Liver (tissue), 8 donors: ENCODE measurements at regions not wholly inside any gene's neighbourhood (a gene's known extent, or its start where the extent isn't known, plus 50 kb on each side); places are given as distances from the start of the nearest gene placed in this dataset.

Source experiments
- DNase-seq: peaks from one replicate; pipeline ENCODE4 v3.0.0-alpha.2; 2017; ENCODE audit warnings: low spot score
- H3K27ac ChIP-seq, 2 donors: one replicate each; pipeline ENCODE4 v1.7.0; 2013; ENCODE audit warnings: inconsistent platforms in 2 of 2, low read length in 2 of 2, control low read depth in 1 of 2, low read depth in 1 of 2, mild to moderate bottlenecking in 1 of 2
- H3K27me3 ChIP-seq, 4 donors: one replicate each; pipeline versions ENCODE4 v1.6.1 to v1.7.0; 2013; ENCODE audit warnings: low read length in 3 of 4, inconsistent platforms in 1 of 4, mild to moderate bottlenecking in 1 of 4, moderate library complexity in 1 of 4; ENCODE audit not compliant: control insufficient read depth in 4 of 4, insufficient read depth in 4 of 4
- H3K36me3 ChIP-seq, 4 donors: one replicate each; pipeline versions ENCODE4 v1.6.1 to v1.7.0; 2013; ENCODE audit warnings: low read length in 3 of 4, mild to moderate bottlenecking in 3 of 4, low read depth in 1 of 4, moderate library complexity in 1 of 4; ENCODE audit not compliant: control insufficient read depth in 4 of 4, insufficient read depth in 3 of 4
- H3K4me1 ChIP-seq, 4 donors: one replicate each; pipeline versions ENCODE4 v1.6.1 to v1.7.0; 2013; ENCODE audit warnings: low read length in 3 of 4, mild to moderate bottlenecking in 3 of 4, moderate library complexity in 1 of 4; ENCODE audit not compliant: control insufficient read depth in 4 of 4, insufficient read depth in 4 of 4
- H3K4me3 ChIP-seq, 3 donors: one replicate each; pipeline versions ENCODE4 v1.6.1 to v1.7.0; 2013; ENCODE audit warnings: low read length in 3 of 3, control low read depth in 1 of 3, low read depth in 1 of 3, mild to moderate bottlenecking in 1 of 3
- H3K9ac ChIP-seq, 2 donors: one replicate each; pipeline ENCODE4 v1.7.0; 2013; ENCODE audit warnings: low read length in 2 of 2, mild to moderate bottlenecking in 2 of 2, moderate library complexity in 2 of 2, control low read depth in 1 of 2, low read depth in 1 of 2
- H3K9me3 ChIP-seq, 4 donors: one replicate each; pipeline versions ENCODE4 v1.6.1 to v1.7.0; 2013; ENCODE audit warnings: low read length in 3 of 4; ENCODE audit not compliant: control insufficient read depth in 4 of 4
- EGR1 ChIP-seq, 2 donors: IDR thresholded peaks; 2 replicates each; pipeline ENCODE4 v1.6.1; 2016 to 2018; ENCODE audit warnings: antibody characterized with exemption in 2 of 2, low read depth in 2 of 2
- FOXA1 ChIP-seq: IDR thresholded peaks from 2 replicates; pipeline ENCODE4 v1.6.1; 2016; ENCODE audit warnings: antibody characterized with exemption
- GABPA ChIP-seq, 2 donors: IDR thresholded peaks in 1 of 2; conservative IDR thresholded peaks in 1 of 2; 2 replicates each; pipeline ENCODE4 v1.6.1; 2016; ENCODE audit warnings: antibody characterized with exemption in 2 of 2, mild to moderate bottlenecking in 1 of 2, moderate library complexity in 1 of 2
- HNF4A ChIP-seq, 2 donors: conservative IDR thresholded peaks; 2 replicates each; pipeline ENCODE4 v1.6.1; 2016; ENCODE audit warnings: antibody characterized with exemption in 2 of 2, mild to moderate bottlenecking in 2 of 2
- HNF4G ChIP-seq: IDR thresholded peaks from 2 replicates; pipeline ENCODE4 v1.6.1; 2016; ENCODE audit warnings: antibody characterized with exemption
- JUND ChIP-seq, 2 donors: IDR thresholded peaks; 2 replicates each; pipeline ENCODE4 v1.6.1; 2016; ENCODE audit warnings: antibody characterized with exemption in 2 of 2
- MAX ChIP-seq: IDR thresholded peaks from 2 replicates; pipeline ENCODE4 v1.6.1; 2016; ENCODE audit warnings: antibody characterized with exemption
- NR2F2 ChIP-seq: IDR thresholded peaks from 2 replicates; pipeline ENCODE4 v1.6.1; 2016; ENCODE audit warnings: antibody characterized with exemption
- RAD21 ChIP-seq, 2 donors: IDR thresholded peaks; 2 replicates each; pipeline ENCODE4 v1.6.1; 2016; ENCODE audit warnings: antibody characterized with exemption in 2 of 2, mild to moderate bottlenecking in 2 of 2
- REST ChIP-seq: IDR thresholded peaks from 2 replicates; pipeline ENCODE4 v1.6.1; 2016; ENCODE audit warnings: antibody characterized with exemption, mild to moderate bottlenecking
- RXRA ChIP-seq, 2 donors: IDR thresholded peaks; 2 replicates each; pipeline ENCODE4 v1.6.1; 2017 to 2018; ENCODE audit warnings: antibody characterized with exemption in 2 of 2, mild to moderate bottlenecking in 1 of 2
- TAF1 ChIP-seq: conservative IDR thresholded peaks from 2 replicates; pipeline ENCODE4 v1.6.1; 2016; ENCODE audit warnings: antibody characterized with exemption, mild to moderate bottlenecking
- YY1 ChIP-seq: IDR thresholded peaks from 2 replicates; pipeline ENCODE4 v1.6.1; 2016; ENCODE audit warnings: antibody characterized with exemption, mild to moderate bottlenecking
- WGBS: extraction: QIAGEN DNeasy Blood & Tissue Kit; methylation state at CpG from one replicate; pipeline ENCODE4 v1.1.7; 2013; 5-methylcytosine and 5-hydroxymethylcytosine counted together
- TF ChIP-seq, protein P1 (sequence below): IDR thresholded peaks from 2 replicates; pipeline ENCODE4 v1.6.1; 2016; ENCODE audit warnings: antibody characterized with exemption
- TF ChIP-seq, protein P2 (sequence below): fragments of 150-350 bp; IDR thresholded peaks from 2 replicates; pipeline ENCODE4 v1.5.1; 2017; ENCODE audit warnings: improper control_type of control experiment, low read depth, low read length; ENCODE audit not compliant: missing input control
- donor health status: healthy.
- donor health status: healthy.
- donor health status: healthy.
- donor health status: healthy.
- donor health status: healthy.

- H3K4me3 ChIP-seq, result no peak overlapping the region
- H3K36me3 ChIP-seq, result peaks cover 0 to 1% (median 0%) of the 10 kb centered on the region in 4 donors
- H3K4me1 ChIP-seq, result no peaks in the 10 kb centered on the region
- TF ChIP-seq FOXA1, result no peak
- TF ChIP-seq, protein P1, sequence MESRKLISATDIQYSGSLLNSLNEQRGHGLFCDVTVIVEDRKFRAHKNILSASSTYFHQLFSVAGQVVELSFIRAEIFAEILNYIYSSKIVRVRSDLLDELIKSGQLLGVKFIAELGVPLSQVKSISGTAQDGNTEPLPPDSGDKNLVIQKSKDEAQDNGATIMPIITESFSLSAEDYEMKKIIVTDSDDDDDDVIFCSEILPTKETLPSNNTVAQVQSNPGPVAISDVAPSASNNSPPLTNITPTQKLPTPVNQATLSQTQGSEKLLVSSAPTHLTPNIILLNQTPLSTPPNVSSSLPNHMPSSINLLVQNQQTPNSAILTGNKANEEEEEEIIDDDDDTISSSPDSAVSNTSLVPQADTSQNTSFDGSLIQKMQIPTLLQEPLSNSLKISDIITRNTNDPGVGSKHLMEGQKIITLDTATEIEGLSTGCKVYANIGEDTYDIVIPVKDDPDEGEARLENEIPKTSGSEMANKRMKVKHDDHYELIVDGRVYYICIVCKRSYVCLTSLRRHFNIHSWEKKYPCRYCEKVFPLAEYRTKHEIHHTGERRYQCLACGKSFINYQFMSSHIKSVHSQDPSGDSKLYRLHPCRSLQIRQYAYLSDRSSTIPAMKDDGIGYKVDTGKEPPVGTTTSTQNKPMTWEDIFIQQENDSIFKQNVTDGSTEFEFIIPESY, result no peak
- TF ChIP-seq NR2F2, result no peak
- no peak for TF ChIP-seq HNF4A (conservative IDR thresholded peaks at IDR 0.05)
- no peak for TF ChIP-seq HNF4G
- no peak for TF ChIP-seq GABPA (IDR thresholded peaks at IDR 0.05 in 1 of 2, conservative IDR thresholded peaks at IDR 0.05 in 1 of 2)
- TF ChIP-seq RAD21 (IDR thresholded peaks at IDR 0.05), result no peak
- no peak for TF ChIP-seq TAF1
- TF ChIP-seq JUND (IDR thresholded peaks at IDR 0.05), result no peak
- TF ChIP-seq, protein P2, sequence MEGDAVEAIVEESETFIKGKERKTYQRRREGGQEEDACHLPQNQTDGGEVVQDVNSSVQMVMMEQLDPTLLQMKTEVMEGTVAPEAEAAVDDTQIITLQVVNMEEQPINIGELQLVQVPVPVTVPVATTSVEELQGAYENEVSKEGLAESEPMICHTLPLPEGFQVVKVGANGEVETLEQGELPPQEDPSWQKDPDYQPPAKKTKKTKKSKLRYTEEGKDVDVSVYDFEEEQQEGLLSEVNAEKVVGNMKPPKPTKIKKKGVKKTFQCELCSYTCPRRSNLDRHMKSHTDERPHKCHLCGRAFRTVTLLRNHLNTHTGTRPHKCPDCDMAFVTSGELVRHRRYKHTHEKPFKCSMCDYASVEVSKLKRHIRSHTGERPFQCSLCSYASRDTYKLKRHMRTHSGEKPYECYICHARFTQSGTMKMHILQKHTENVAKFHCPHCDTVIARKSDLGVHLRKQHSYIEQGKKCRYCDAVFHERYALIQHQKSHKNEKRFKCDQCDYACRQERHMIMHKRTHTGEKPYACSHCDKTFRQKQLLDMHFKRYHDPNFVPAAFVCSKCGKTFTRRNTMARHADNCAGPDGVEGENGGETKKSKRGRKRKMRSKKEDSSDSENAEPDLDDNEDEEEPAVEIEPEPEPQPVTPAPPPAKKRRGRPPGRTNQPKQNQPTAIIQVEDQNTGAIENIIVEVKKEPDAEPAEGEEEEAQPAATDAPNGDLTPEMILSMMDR, result no peak
- TF ChIP-seq YY1, result no peak
- no peak for TF ChIP-seq EGR1 (IDR thresholded peaks at IDR 0.05; ENCODE audit: low read depth in 2 of 2)
- TF ChIP-seq REST, result no peak
- TF ChIP-seq MAX, result no peak
- DNase-seq, result no peak
- peaks cover 0 to 2% (median 0%) of the 10 kb centered on the region in 4 donors for H3K9me3 ChIP-seq
- no peak overlapping the region for H3K27ac ChIP-seq
- no peak overlapping the region for H3K9ac ChIP-seq
- H3K27me3 ChIP-seq, result no peaks in the 10 kb centered on the region
Measured at GRCh38 chr14:57025456-57025855, 215.2 kb upstream of the OTX2 start.

DNA sequence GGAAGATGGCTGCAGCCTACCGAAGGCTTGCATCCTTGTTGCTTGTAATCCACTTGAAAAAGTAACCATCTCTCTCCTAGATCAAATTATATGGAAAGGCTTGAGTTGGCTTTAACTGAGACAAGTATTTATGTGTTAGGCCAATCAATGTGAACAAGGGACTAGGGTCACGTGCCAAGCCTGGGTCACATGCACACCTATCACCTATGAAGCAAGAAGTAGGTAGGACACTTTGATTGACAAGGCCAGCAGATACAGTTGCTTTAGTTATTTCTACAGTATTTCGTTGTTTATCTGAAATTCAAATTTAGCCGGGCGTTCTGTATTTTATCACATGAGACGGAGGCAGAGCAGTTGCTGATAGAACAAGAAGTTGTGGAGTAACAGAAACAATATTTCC, 212.3 kb upstream of the OTX2 start:
- 83% methylated on average over 6 of the region's 6 CpGs for WGBS
- H3K9me3 ChIP-seq, result peaks cover 0 to 2% (median 0%) of the 10 kb centered on the region in 4 donors
- TF ChIP-seq RXRA (IDR thresholded peaks at IDR 0.05) (no peak), MAX (no peak)
- no peak overlapping the region for H3K4me3 ChIP-seq
- H3K36me3 ChIP-seq, result no peaks in the 10 kb centered on the region
- H3K27ac ChIP-seq, result no peak overlapping the region
- no peaks in the 10 kb centered on the region for H3K27me3 ChIP-seq
- no peaks in the 10 kb centered on the region for H3K4me1 ChIP-seq
- H3K9ac ChIP-seq, result no peak overlapping the region
- no peak for DNase-seq
